DMS 273 (cell line): ENCODE measurements at regions not wholly inside any gene's neighbourhood (a gene's known extent, or its start where the extent isn't known, plus 50 kb on each side); places are given as distances from the start of the nearest gene placed in this dataset.
"Not testable (repeated sequence)": the region's sequence is repeated elsewhere in the genome, so short reads cannot be mapped to it uniquely, and the experiment has no call there.

Experiments
- DNase-seq: peaks from one replicate; lab custom pipeline; 2025; ENCODE audit not compliant: unreplicated experiment; lab: John Stamatoyannopoulos, UW

DNA sequence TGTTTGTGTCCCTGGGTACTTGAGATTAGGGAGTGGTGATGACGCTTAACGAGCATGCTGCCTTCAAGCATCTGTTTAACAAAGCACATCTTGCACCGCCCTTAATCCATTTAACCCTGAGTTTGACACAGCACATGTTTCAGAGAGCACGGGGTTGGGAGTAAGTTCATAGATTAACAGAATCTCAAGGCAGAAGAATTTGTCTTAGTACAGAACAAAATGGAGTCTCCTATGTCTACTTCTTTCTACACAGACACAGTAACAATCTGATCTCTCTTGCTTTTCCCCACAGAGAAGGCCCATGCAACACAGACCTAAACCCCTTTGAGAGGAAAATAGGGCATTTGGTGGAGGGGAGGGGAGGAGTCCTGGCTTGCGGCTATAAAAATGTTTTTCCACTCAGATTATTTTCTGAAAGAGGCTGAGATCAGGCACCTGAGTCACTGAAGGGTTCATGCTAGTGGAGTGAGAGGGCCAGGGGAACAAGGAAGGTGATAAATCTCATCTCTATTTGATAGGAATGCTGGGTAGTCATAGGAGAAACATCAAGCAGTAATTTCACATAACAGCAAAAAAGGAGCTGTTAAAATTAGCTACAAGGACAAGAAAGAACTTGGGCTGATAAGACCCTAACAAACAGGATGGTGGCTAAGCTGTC lies 136.9 kb downstream of the OR2B2 start:
- not testable (repeated sequence) for DNase-seq

GRCh38 chr6:27774264-27774600 lies 138.0 kb downstream of the OR2B2 start:
- not testable (repeated sequence) for DNase-seq

GRCh38 chr6:27773542-27774263 lies 138.5 kb downstream of the OR2B2 start:
- DNase-seq: not testable (repeated sequence)

DNA sequence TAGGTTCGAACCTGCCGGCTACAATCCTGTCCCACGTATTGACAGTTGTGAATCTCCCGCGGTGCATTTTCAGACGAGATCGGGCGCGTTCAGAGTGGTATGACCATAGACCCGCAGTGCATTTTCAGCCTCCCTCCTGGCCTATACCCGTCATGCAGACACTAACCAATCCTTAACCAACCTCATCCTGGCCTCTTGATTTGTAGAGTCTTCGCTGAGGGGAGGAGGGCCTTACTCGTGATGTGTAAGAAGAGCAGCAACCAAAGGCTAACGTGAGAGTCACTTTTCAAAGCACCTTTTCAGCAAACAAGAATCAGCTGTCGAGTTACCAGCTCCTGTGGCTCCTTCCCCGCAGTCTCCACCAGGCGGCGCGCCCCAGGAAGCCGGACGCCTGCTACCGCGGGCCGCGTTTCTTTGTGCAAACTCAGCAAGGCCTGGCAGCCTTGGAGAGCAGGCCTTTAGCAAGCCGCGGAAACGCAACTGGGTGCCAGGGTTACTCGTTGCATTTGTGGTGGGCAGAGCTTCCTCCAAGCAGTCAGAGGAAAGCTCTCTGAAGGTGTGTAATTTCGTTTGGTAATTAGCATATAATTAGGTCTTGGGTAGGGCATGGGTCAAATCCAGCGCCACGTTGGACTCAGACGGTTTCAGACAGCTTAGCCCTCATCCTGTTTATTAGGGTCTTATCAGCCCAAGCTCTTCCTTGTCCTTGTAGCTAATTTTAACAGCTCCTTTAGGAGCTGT lies 139.8 kb downstream of the OR2B2 start:
- DNase-seq: peak; percentile 95

DNA sequence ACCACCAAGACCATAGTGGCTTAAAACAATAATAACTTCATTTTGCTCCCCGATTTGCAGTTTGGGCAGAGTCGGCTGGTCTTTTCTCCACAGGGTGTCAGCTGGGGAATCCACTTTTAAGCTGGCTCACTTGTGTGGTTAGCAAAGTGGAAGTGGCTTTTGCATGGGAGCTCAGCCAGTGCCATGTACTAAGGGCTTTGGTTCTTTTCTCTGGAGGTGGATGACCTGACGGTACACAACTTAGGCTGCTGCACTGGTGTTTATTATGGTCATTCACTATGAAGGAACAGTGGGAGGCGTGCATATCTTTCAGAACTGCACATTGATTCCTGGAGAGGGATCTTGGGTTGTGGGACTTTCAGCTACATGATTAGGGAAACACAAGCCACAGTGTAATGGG lies 141.0 kb downstream of the OR2B2 start:
- DNase-seq: no peak

DNA sequence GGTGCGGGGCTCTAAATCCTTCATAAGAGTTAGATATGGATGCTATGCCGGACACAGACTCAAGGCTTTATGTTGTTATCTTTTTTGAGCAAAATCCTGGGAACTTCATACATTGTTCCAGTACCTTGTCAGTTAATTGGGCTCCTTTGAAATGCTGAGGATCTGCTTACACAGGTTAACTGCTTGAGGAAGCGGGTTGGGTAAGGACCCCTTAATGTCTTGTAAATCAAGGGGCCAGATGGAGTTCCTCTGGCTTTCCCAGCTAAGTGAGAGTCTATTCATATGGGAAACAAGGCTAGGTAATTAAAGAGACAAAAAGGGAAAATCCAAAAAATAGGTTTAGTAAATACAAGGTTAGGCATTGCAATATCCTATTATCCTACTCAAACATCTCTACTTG lies 141.5 kb downstream of the OR2B2 start:
- no peak for DNase-seq

DNA sequence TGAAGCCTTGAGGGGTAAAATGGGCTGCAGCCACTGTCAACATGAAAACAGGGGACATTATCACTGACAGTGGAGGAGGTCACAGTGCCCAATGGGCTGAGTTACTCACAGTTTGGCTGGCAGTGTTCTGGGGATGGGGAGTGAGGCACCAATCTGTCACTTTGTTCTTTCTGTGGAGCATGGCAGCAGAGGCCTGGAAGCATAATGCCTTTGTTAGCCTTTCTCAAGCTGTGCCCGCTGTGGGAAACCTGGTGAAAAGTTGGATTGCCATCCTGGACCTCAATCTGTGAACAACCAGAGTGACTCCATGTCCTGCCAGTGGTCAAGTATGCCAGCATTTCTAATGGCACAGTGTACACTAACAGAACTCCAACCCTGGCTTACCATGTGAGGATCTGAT lies 143.6 kb downstream of the OR2B2 start:
- no peak for DNase-seq

DNA sequence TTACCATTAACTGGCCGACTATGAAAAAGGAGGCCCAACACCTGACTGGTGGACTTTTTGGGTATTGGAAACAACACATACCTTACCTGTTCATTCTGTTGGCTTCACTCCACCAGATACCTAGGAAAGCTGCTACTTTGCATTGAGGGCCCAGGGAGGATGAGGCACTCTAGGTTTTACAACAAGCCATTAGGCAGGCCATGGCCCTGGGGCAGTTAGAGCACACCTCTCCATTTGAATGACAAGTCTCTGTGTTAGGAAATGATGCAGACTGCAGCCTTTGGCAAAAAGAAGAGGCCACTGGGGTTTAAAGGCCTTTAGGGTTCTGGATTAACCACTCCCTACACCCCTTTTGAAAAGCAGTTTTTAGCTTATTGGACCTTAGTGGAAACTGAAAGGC lies 144.3 kb downstream of the OR2B2 start:
- no peak for DNase-seq

DNA sequence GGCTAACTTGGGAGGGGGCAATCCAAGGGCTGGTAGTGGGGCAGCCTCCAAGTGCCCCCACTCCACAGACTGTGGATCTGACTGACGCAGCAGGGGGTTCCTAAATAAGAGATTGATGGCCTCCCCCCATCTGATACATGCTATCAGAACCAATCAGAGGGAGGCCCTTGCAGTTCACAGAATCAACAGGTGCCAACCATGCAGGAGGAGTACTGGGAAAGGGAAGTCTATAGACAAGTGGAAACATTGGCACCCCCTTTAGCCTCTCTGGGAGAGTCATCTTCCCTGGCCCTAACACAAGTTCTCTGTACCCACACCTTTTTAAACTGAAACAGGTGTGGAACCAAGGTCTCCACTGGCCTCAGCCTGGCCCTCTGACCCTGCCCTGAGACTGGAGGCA lies 145.8 kb downstream of the OR2B2 start:
- no peak for DNase-seq

- DNase-seq: no peak
These were observed 147.1 kb downstream of the OR2B2 start for GRCh38 chr6:27765028-27765590.

GRCh38 chr6:27761391-27761790 lies 150.8 kb downstream of the OR2B2 start:
- DNase-seq: no peak

GRCh38 chr6:27760464-27760863 lies 151.7 kb downstream of the OR2B2 start:
- no peak for DNase-seq

DNA sequence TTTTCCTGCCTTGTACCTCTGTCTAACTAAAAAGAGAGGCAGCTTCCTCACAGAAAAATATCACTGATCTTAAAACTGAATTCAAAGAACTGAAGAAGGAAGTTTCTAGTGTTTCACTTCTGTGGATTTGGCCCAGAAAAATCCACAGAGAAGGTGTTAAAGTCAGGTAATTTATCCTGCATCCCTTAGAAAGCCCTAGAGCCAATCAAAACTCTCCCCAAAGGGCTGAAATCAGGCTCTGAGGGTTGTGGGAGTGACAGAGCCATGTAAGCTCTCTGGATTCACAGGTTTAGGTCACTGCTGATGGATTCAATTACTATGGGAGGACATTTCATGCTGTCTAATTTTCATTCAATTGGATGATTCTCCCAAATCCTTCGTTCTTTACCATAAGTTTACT lies 152.3 kb downstream of the OR2B2 start:
- no peak for DNase-seq

GRCh38 chr6:27758491-27758890 lies 153.7 kb downstream of the OR2B2 start:
- DNase-seq: no peak

GRCh38 chr6:27757307-27757706 lies 154.9 kb downstream of the OR2B2 start:
- no peak for DNase-seq

DNA sequence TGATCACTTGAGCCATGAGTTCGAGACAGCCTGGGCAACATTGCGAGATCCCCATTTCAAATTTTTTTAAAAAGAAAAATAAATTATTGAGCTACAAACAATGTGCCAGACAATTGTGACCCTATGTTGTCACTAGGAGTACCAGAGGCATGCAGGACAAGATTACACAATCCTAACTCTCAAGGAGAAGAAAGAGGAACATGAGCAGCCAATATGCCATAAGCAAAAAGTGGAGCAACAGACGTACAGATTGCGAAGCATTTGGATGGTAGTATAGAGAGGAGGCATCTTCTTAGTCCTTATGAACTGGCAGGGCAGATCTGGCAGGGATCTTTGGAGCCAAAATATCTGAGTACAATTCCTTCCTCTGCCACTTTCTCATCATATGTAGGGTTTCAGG lies 156.4 kb downstream of the OR2B2 start:
- DNase-seq: no peak

DNA sequence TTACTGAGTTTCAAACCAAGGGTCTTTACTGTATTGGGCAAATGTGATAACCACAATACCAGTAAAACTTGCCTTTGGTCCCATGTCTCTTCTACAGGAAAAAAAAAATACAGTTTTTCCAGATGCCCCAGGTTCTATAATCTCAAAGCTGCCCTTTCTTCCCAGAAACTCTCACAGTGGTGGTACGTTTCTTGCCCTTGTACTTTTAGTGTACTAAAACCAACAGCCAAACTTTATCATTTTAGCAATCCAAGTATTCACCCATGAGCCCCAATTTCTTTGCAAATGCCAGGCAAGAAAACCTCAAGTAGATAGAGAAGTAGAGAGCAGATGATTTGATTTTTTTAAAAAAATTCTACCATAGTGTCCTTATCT lies 157.8 kb downstream of the OR2B2 start:
- no peak for DNase-seq

GRCh38 chr6:27753668-27754407 lies 158.4 kb downstream of the OR2B2 start:
- DNase-seq: peak; percentile 98

- DNase-seq: peak; percentile 93
These were observed 159.9 kb downstream of the OR2B2 start for GRCh38 chr6:27752038-27752885.

DNA sequence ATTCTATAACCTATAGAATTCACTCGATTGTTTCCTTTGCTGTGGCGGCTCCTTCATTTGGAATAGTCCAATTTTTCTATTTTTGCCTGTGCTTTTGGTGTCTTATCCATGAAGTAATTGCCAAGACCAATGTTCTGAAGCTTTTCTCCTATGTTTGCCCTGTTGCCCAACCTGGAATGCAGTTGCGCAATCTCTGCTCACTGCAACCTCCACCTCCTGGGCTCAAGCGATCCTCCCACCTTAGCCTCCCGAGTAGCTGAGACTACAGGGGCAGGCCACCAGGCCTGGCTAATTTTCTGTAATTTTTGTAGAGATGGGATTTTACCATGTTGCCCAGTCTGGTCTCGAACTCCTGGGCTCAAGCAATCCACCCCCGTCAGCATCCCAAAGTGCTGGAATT lies 163.5 kb downstream of the OR2B2 start:
- DNase-seq: no peak
